ENCODE measurements at regions not wholly inside any gene's neighbourhood (a gene's known extent, or its start where the extent isn't known, plus 50 kb on each side); places are given as distances from the start of the nearest gene placed in this dataset.

DNA sequence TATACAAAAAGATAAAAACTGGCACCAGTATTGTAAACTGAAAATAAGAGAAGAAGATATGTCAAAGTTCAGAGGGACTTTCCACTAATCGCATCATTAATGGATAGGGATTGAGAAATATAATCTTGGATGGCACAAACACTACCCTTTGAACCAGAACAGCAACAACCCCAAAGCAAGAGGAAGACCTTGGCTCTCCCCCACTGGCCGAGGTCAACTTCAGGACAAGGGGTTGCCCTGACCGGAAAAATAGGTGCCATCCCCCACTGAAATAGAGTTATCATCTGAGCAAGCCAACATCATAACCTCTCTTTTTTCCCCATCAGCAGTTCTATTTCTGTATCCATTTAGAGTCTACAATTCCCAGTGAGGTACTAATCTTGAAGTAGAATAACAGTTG lies 72.4 kb upstream of the PCED1B start:
- Histone ChIP-seq H2AFZ (ENCODE audit: low read depth, low read length) (no peak overlapping the region), H3K36me3 (ENCODE audit: control insufficient read depth, insufficient read depth, low read length) (no peaks in the 10 kb centered on the region), H4K20me1 (replicated peaks; ENCODE audit: control insufficient read depth, insufficient read depth, low read length) (no peaks in the 10 kb centered on the region), H3K9me1 (ENCODE audit: control insufficient read depth, insufficient read depth, low read length) (no peaks in the 10 kb centered on the region), H3K4me2 (ENCODE audit: insufficient read depth, low read length) (no peak overlapping the region), H3K27me3 (ENCODE audit: control insufficient read depth in 2 of 2, insufficient read depth in 2 of 2, low read length in 2 of 2) (no peaks in the 10 kb centered on the region), H3K79me2 (ENCODE audit: control insufficient read depth, insufficient read depth, low read length) (no peaks in the 10 kb centered on the region), H3K9ac (ENCODE audit: insufficient read depth in 1 of 2, low read depth in 2 of 2, low read length in 2 of 2) (no peak overlapping the region), H3K4me3 (no peak overlapping the region), H3K9me3 (replicated peaks; ENCODE audit: control insufficient read depth, insufficient read depth, low read depth, low read length) (no peaks in the 10 kb centered on the region), H3K4me1 (replicated peaks in 1 of 2; ENCODE audit: control insufficient read depth in 2 of 2, insufficient read depth in 2 of 2, low read length in 2 of 2) (no peaks in the 10 kb centered on the region), H3K27ac (ENCODE audit: extremely low read depth, low read depth, low read length) (no peak overlapping the region)
- FAIRE-seq (no peak), DNase-seq (ENCODE audit: extremely low read depth in 1 of 4, low spot score in 3 of 4) (no peak), ATAC-seq (no peak)
- no TSS peak for BruUV-seq (replicated peaks)
- no peak for TF ChIP-seq FOXA3 (CRISPR knock-in tag; conservative IDR thresholded peaks at IDR 0.05 in 1 of 2, IDR thresholded peaks at IDR 0.05 in 1 of 2)
- POLR2A ChIA-PET, result no interaction called here
- intact Hi-C loops (cut with micrococcal nuclease), result no loop called here
- in situ Hi-C loops (cut with MboI), result loop anchor here (25.0 kb wide), 2 partner anchors 670 to 870 kb away; no protein-coding TSS in a partner anchor
- CTCF ChIA-PET (ENCODE audit: low intra/inter-chr PET ratio), result no interaction called here
- WGBS (ENCODE audit: insufficient coverage, low coverage, missing lambda C conversion rate), result 4% methylated on average over 3 of the region's 3 CpGs

DNA sequence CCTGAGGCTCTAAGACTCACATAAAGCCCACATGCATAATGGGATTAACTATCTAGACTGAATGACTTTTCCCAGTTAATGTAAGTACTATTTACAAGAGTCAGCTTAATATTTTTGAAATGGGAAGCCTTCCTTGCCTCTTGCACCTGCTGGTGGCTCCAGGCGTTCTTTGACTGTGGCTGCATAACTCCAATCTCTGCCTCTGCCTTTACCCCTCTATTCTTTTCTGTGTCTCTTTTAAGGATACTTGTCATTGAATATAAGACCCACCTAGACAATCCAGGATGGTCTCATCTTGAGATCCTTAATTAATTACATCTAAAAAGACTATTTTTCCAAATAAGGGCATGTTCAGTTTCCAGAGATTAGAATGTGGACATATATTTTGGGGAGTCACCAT lies 66.9 kb upstream of the PCED1B start:
- no peak for FAIRE-seq
- H4K20me1 ChIP-seq (replicated peaks; ENCODE audit: control insufficient read depth, insufficient read depth, low read length), result no peaks in the 10 kb centered on the region
- no peak overlapping the region for H2AFZ ChIP-seq (ENCODE audit: low read depth, low read length)
- H3K27ac ChIP-seq (ENCODE audit: extremely low read depth, low read depth, low read length), result no peak overlapping the region
- no peaks in the 10 kb centered on the region for H3K9me3 ChIP-seq (replicated peaks; ENCODE audit: control insufficient read depth, insufficient read depth, low read depth, low read length)
- no peaks in the 10 kb centered on the region for H3K79me2 ChIP-seq (ENCODE audit: control insufficient read depth, insufficient read depth, low read length)
- ChIA-PET CTCF (ENCODE audit: low intra/inter-chr PET ratio) (no interaction called here), POLR2A (no interaction called here)
- no peak for ATAC-seq
- H3K36me3 ChIP-seq (ENCODE audit: control insufficient read depth, insufficient read depth, low read length), result no peaks in the 10 kb centered on the region
- no peak overlapping the region for H3K4me3 ChIP-seq
- no peaks in the 10 kb centered on the region for H3K9me1 ChIP-seq (ENCODE audit: control insufficient read depth, insufficient read depth, low read length)
- BruUV-seq (replicated peaks), result no TSS peak
- in situ Hi-C loops (cut with MboI), result loop anchor here (25.0 kb wide), 2 partner anchors 675 to 875 kb away; no protein-coding TSS in a partner anchor
- no peaks in the 10 kb centered on the region for H3K27me3 ChIP-seq (ENCODE audit: control insufficient read depth in 2 of 2, insufficient read depth in 2 of 2, low read length in 2 of 2)
- H3K9ac ChIP-seq (ENCODE audit: insufficient read depth in 1 of 2, low read depth in 2 of 2, low read length in 2 of 2), result no peak overlapping the region
- WGBS (ENCODE audit: insufficient coverage, low coverage, missing lambda C conversion rate), result 0% methylated on average over 1 of the region's 1 CpG
- no peak for TF ChIP-seq CTCFL (IDR thresholded peaks at IDR 0.05; ENCODE audit: borderline replicate concordance, insufficient read depth, low read depth, low read length, poor library complexity, severe bottlenecking)
- TF ChIP-seq E2F3 (CRISPR knock-in tag; IDR thresholded peaks at IDR 0.05), result no peak
- TF ChIP-seq PTRF (tag; IDR thresholded peaks at IDR 0.05), result no peak
- no peak for TF ChIP-seq RBM22 (IDR thresholded peaks at IDR 0.05; ENCODE audit: low read depth, low read length, poor library complexity, severe bottlenecking)
- TF ChIP-seq, protein P1, sequence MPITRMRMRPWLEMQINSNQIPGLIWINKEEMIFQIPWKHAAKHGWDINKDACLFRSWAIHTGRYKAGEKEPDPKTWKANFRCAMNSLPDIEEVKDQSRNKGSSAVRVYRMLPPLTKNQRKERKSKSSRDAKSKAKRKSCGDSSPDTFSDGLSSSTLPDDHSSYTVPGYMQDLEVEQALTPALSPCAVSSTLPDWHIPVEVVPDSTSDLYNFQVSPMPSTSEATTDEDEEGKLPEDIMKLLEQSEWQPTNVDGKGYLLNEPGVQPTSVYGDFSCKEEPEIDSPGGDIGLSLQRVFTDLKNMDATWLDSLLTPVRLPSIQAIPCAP (CRISPR knock-in tag; IDR thresholded peaks at IDR 0.05; ENCODE audit: borderline replicate concordance), result no peak
- TF ChIP-seq ZNF717 (CRISPR knock-in tag; IDR thresholded peaks at IDR 0.05), result no peak
- no peak for TF ChIP-seq RBM14 (IDR thresholded peaks at IDR 0.05; ENCODE audit: borderline replicate concordance, insufficient read depth, low read depth, low read length)
- TF ChIP-seq ELF2 (CRISPR knock-in tag; IDR thresholded peaks at IDR 0.05), result no peak
- TF ChIP-seq TEAD2 (tag; IDR thresholded peaks at IDR 0.05), result no peak
- no peak for TF ChIP-seq HDAC1 (IDR thresholded peaks at IDR 0.05)
- TF ChIP-seq NBN (IDR thresholded peaks at IDR 0.05; ENCODE audit: low read depth), result no peak
- no peak for DNase-seq (ENCODE audit: extremely low read depth in 1 of 4, low spot score in 3 of 4)
- intact Hi-C loops (cut with micrococcal nuclease), result no loop called here
- H3K4me2 ChIP-seq (ENCODE audit: insufficient read depth, low read length), result no peak overlapping the region
- H3K4me1 ChIP-seq (replicated peaks in 1 of 2; ENCODE audit: control insufficient read depth in 2 of 2, insufficient read depth in 2 of 2, low read length in 2 of 2), result no peaks in the 10 kb centered on the region

Data from K562 (cell line).